Epithelial cell of proximal tubule (primary cell): ENCODE measurements at regions not wholly inside any gene's neighbourhood (a gene's known extent, or its start where the extent isn't known, plus 50 kb on each side); places are given as distances from the start of the nearest gene placed in this dataset.
"Not testable (repeated sequence)": the region's sequence is repeated elsewhere in the genome, so short reads cannot be mapped to it uniquely, and the experiment has no call there.

Experiments used
- DNase-seq: peaks from one replicate; pipeline ENCODE4 v3.0.0-alpha.2; 2011; ENCODE audit warnings: low read depth
- H3K4me3 ChIP-seq: 2 replicates; pipeline ENCODE4 v1.5.1; 2011; ENCODE audit warnings: low read depth, mild to moderate bottlenecking, low read length
- TF ChIP-seq, protein P1 (sequence below): conservative IDR thresholded peaks from 2 replicates; pipeline ENCODE4 v1.5.1; 2012; ENCODE audit warnings: low read depth, mild to moderate bottlenecking, low read length

DNA sequence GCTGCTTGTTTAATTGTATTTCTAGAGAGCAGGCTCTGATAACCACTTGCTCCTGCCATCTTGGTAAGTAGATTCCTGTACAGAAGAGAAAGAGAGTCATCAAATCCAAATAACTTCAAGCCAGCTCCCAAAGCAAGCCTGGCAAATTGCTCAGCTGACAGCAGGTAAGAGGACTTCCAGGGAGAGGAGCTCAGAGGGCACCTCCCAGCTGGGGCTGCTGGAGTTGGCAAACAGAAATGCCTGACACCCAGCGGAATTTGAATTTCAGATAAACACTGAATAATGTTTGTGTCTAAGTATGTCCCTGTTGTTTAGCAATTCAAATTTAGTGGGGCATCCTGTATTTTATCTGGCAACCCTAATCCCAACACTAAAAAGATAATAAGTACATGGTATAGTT, 86.2 kb downstream of the MYL12B start:
- H3K4me3 ChIP-seq, result no peak overlapping the region
- DNase-seq, result no peak
- TF ChIP-seq, protein P1, sequence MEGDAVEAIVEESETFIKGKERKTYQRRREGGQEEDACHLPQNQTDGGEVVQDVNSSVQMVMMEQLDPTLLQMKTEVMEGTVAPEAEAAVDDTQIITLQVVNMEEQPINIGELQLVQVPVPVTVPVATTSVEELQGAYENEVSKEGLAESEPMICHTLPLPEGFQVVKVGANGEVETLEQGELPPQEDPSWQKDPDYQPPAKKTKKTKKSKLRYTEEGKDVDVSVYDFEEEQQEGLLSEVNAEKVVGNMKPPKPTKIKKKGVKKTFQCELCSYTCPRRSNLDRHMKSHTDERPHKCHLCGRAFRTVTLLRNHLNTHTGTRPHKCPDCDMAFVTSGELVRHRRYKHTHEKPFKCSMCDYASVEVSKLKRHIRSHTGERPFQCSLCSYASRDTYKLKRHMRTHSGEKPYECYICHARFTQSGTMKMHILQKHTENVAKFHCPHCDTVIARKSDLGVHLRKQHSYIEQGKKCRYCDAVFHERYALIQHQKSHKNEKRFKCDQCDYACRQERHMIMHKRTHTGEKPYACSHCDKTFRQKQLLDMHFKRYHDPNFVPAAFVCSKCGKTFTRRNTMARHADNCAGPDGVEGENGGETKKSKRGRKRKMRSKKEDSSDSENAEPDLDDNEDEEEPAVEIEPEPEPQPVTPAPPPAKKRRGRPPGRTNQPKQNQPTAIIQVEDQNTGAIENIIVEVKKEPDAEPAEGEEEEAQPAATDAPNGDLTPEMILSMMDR, result no peak

DNA sequence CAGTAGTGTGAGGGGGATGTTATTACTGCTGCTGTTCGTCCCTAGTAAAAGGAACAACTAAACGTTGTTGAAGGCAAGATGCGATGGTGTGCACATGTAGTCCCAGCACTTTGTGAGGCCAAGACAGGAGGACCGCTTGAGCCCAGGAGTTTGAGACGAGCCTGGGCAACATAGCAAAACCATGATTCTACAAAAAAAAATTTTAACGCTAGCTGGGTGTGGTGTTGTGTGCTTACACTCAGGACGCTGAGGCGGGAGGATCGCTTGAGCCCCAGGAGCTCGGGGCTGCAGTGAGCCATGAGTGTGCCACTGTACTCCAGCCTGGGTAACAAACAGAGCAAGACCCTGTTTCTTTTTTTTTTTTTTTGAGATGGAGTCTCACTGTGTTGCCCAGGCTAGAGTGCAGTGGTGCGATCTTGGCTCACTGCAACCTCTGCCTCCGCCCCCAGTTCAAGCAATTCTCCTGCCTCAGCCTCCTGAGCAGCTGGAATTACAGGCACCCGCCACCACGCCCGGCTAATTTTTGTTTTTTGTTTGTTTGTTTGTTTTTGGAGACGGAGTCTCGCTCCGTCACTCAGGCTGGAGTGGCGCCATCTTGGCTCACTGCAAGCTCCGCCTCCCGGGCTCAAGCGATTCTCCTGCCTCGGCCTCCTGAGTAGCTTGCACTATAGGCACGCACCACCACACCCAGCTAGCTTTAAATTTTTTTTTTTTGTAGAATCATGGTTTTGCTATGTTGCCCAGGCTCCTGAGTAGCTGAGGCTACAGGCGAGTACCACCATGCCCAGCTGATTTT, 87.3 kb downstream of the MYL12B start:
- H3K4me3 ChIP-seq, DNase-seq: not testable (repeated sequence)

DNA sequence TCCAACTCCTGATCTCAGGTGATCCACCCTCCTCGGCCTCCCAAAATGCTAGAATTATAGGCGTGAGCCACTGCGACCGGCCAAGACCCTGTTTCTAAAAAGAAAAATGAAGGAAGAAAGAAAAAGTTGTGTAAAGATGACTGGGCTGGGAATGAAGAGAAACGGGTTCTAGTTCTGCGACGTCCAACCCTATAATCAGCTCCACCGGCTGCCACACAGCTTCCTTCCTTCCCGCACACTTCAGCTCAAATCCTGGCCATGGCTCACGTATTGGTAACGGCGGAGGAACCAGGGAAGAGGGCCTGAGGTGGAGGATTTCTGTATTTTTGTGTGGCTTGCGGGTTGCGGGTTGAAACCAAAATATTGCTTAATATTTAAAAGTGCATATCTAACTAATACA, 88.1 kb downstream of the MYL12B start:
- DNase-seq, result no peak
- TF ChIP-seq, protein P1, result no peak
- no peak overlapping the region for H3K4me3 ChIP-seq

DNA sequence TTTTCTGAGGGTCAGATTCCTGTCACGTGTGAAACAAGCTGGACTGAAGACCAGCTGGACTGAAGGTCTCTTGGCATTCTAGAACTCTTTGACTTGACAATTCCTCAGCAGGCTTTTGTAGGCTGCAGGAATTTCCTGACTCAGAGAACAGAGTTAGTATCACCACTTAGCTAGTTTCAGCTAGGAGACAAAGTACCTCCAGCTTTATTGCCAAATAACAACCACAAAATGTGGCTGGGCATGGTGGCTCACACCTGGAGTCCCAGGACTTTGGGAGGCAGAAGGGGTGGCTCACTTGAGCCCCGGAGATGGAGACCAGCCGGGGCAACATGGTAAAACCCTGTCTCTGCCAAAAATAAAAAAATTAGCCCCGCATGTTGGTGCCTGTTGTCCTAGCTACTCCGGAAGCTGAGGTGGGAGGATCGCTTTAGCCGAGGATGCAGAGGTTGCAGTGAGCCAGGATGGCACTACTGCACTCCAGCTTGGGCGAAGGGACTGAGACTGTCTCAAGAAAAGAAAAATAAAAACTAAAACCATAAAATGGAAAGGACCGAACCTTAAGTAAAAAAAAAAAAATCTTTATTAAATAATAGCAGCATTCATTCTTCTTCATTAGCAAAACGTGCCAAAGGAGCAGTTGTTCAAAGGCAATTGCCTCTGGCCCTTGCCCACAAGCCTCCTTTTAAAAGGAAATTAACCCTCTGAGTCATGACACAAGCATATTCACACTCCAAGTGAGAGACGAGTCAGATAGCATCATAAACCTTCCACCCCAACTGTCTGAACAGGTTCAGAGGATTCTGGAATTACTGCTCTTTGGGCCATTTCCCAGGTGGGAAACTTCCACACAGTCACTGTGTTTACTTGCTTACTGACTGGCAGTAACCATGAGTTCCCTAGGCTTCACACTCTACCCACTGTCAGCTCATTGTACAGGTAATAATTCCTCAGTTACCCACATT, 88.9 kb downstream of the MYL12B start:
- DNase-seq, result peak; percentile 26
- TF ChIP-seq, protein P1, result no peak
- H3K4me3 ChIP-seq, result no peak overlapping the region

DNA sequence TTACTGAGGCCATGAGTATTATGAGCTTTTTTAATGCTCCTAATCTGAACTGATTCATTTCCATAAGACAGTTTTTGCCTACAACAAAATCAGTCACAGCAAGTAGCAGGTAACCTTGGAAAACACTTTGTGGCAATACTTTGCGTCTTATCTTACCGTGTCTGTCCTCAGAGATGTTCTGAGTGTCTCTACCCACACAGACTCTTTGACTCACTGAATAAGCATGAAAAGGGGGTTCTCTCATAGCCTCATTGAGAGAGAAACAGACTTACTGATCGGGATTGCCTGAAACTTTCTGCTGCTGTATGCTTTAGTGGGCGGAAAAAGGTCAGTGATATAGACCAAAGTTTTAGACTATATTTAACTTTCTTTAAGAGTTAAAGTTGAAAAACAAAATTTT, 92.6 kb downstream of the MYL12B start:
- no peak overlapping the region for H3K4me3 ChIP-seq
- no peak for DNase-seq
- TF ChIP-seq, protein P1, result no peak

DNA sequence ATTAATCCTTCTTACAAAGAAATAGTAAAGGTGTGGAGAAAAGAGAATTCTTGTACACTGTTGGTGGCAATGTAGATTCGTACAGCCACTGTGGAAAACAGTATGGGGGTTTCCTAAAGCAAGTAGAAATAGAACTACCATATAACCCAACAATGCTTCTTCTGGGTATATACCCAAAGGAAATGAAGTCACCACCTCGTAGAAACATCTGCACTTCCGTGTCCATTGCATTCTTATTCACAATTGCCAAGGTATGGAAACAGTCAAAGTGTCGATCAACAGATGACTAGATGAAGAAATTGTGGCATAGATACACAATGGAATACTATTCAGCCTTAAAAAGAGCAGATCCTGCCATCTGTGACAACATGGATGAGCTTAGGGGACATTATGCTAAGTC, 93.4 kb upstream of the TGIF1 start:
- TF ChIP-seq, protein P1, result no peak
- no peak overlapping the region for H3K4me3 ChIP-seq
- DNase-seq, result no peak

DNA sequence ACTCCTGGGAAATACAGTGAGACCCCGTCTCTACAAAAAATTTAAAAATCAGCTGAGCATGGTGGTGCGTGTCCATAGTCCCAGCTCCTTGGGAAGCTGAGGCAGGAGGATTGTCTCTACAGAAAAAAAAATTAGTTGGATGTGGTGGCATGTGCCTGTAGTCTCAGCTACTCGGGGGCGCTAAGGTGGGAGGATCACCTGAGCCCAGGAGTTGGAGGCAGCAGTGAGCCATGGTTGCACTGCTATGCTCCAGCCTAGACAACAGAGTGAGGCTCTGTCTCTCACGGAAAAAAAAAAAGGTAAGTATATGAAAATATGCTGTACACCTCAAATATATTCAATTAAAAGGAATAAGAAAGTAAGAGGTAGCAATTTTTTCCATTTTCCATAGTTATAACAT, 92.5 kb upstream of the TGIF1 start:
- H3K4me3 ChIP-seq, result no peak overlapping the region
- no peak for DNase-seq
- TF ChIP-seq, protein P1, result no peak
